ENCODE measurements at regions not wholly inside any gene's neighbourhood (a gene's known extent, or its start where the extent isn't known, plus 50 kb on each side); places are given as distances from the start of the nearest gene placed in this dataset.
A peak's percentile ranks its signal among the peaks of the same experiment; 100 is the strongest.
"Not testable (repeated sequence)": the region's sequence is repeated elsewhere in the genome, so short reads cannot be mapped to it uniquely, and the experiment has no call there.

DNA sequence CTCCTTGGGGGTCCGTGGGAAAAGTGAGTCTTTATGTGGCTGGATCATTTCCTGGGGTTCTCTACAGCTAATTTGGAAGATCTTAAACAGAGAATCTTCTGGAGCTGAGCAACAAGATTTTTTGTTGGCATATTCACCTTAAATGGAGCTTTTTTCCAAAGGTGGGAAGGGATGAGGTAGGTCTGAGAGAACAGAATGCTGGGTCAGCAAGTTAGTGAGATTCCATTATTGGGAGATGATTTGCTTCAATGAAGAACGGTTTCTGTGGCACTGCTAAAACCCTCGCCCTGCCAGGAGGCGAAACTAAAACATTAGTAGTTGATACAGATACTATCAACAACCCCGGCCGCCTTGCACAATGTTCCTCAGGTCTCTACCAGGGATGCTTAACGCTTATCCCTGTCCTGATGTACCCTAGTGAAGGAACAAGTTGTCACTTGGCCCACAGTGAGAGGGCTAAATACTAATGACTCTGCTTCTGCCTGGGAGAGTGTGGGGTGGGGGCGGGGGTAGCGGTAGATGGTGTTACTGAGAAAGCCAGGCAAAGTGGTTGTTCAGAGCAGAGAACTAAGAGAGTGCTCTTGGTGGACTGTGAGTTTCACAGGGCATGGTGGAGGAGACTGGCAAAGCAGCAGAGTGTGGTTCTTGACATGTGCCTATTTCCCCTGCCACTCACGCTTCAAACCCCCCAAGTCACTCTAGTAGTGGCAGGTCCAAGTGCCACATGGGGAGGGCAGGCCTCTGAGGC is 63.7 kb upstream of the CYP2D6 start:
- no peak for DNase-seq (ENCODE audit: low spot score)
- H3K4me3 Mint-ChIP-seq (ENCODE audit: low read depth) = no peak overlapping the region
- H3K4me1 Mint-ChIP-seq (ENCODE audit: low read depth) = peaks cover 31% of the 10 kb centered on the region
- H3K27ac Mint-ChIP-seq = no peak overlapping the region
- intact Hi-C loops (cut with micrococcal nuclease) = no loop called here
- H3K36me3 Mint-ChIP-seq (ENCODE audit: low read depth) = peaks cover 6% of the 10 kb centered on the region
- no peaks in the 10 kb centered on the region for H3K9me3 Mint-ChIP-seq
- H3K27me3 Mint-ChIP-seq (ENCODE audit: low read depth) = no peaks in the 10 kb centered on the region

DNA sequence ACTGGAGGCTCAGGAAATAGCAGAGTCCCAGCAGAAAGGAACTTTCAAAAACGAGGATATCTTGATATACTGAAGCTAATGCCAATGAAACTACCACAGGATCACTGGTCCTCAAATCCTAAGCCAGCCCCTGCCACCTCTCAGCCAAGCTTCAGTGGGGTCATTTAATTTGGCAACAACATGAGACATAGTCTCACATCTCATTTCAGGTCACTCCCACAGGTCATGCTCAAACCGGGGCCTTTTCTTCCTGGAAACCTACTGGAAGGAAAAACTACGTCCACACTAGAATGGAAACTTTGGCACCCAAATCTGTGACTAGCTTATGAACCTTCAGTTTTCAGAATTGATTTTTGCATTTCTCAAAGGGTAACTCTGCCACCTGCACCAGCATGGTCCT is 61.9 kb upstream of the CYP2D6 start:
- H3K9me3 Mint-ChIP-seq = no peaks in the 10 kb centered on the region
- no peaks in the 10 kb centered on the region for H3K27me3 Mint-ChIP-seq (ENCODE audit: low read depth)
- H3K27ac Mint-ChIP-seq = no peak overlapping the region
- H3K36me3 Mint-ChIP-seq (ENCODE audit: low read depth) = peaks cover 19% of the 10 kb centered on the region
- intact Hi-C loops (cut with micrococcal nuclease) = no loop called here
- H3K4me1 Mint-ChIP-seq (ENCODE audit: low read depth) = peaks cover 43% of the 10 kb centered on the region
- no peak for DNase-seq (ENCODE audit: low spot score)
- H3K4me3 Mint-ChIP-seq (ENCODE audit: low read depth) = no peak overlapping the region

DNA sequence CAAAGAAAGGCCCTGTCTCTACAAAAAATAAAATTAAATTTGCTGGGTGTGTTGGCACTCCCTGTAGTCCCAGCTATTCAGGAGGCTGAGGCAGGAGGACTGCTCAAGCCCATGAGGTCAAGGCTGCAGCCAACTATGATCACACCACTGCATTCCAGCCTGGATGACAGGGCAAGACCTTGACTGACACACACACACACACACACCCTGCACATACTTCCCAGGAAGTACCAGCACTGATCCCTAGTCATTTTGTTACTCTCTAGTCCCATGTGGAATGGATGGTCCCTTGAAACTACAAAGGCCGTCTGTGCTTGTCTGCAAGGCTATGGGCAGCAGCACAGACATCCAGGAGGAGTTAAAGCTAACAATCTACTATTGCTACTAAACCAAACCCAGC is 59.7 kb upstream of the CYP2D6 start:
- DNase-seq (ENCODE audit: low spot score) = no peak
- Mint-ChIP-seq H3K27ac (no peak overlapping the region), H3K4me3 (ENCODE audit: low read depth) (no peak overlapping the region), H3K27me3 (ENCODE audit: low read depth) (no peaks in the 10 kb centered on the region), H3K36me3 (ENCODE audit: low read depth) (peaks cover 23% of the 10 kb centered on the region), H3K9me3 (no peaks in the 10 kb centered on the region), H3K4me1 (ENCODE audit: low read depth) (peaks cover 49% of the 10 kb centered on the region)
- intact Hi-C loops (cut with micrococcal nuclease) = no loop called here

DNA sequence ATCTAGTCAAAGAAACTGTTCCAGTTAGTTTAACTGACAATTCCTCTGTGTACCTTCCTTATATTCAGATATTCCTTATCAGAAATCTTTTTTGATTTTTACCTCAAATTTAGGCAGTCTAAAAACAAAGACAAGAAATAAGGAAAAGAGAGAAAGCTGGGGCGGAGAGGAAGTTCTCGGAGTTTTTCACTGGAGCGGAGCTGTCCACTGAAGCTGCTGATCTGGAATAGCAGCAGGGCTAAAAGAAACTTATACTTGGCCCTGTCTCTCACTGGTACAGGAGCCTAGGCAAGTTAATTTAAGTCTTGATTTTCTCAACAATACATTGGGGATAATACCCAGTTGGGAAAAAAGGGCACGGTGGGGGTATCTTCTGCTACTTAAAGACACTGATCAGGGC is 59.2 kb upstream of the CYP2D6 start:
- Mint-ChIP-seq H3K4me1 (ENCODE audit: low read depth) (peaks cover 48% of the 10 kb centered on the region), H3K4me3 (ENCODE audit: low read depth) (no peak overlapping the region), H3K27me3 (ENCODE audit: low read depth) (no peaks in the 10 kb centered on the region), H3K27ac (no peak overlapping the region), H3K9me3 (no peaks in the 10 kb centered on the region), H3K36me3 (ENCODE audit: low read depth) (peaks cover 23% of the 10 kb centered on the region)
- intact Hi-C loops (cut with micrococcal nuclease) = no loop called here
- DNase-seq (ENCODE audit: low spot score) = no peak

DNA sequence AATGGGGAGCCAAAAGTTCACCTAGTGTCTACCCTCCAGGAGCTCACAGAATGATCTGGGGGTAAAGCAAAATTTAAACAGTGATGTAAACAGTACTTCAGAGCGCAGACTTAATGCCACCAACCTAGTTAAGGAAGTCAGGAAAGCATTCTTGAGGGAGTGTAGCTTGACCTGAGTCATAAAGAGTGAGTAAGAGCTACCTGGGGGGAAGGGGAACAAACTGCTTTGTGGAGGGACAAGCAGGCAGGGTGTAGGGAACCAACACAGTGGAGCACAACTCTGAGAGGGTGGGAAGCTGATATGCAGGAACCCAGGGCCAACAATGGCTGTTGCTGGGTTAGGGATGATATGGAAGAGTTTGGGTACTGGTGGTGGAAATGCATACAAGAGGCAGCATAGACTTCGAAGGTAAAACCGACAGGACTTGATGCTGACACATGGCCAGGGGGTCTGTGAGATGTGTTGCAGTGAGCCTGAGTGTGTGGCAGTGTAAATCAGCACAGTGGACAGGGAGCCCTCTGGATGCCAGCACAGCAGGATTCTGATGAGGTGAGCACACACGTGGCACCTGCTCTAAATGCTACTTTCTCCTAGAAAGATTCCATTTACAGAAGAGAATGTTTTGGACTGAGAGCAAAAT is 58.3 kb upstream of the CYP2D6 start:
- Mint-ChIP-seq H3K4me1 (ENCODE audit: low read depth) (peaks cover 45% of the 10 kb centered on the region), H3K27ac (peak overlapping the region; percentile 4), H3K27me3 (ENCODE audit: low read depth) (no peaks in the 10 kb centered on the region), H3K4me3 (ENCODE audit: low read depth) (no peak overlapping the region), H3K9me3 (no peaks in the 10 kb centered on the region), H3K36me3 (ENCODE audit: low read depth) (peaks cover 23% of the 10 kb centered on the region)
- intact Hi-C loops (cut with micrococcal nuclease) = no loop called here
- no peak for DNase-seq (ENCODE audit: low spot score)

DNA sequence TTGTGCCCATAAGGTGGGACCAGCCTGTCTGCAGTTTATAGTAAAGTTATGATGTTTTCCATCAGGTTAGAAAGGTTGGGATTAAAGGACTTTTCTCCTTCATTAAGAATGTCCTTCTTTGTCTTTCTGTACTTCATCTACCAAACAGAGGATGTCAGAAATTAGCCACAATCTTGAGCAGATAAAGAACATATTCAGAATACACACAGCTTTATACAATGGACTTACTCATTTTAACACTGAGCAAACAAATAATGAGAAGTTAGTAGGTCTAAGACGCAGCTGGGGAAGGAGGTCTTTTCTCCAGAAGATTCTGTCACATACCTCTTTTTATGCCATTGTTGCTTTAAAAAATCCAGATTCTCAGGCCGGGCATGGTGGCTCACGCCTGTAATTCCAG is 57.0 kb upstream of the CYP2D6 start:
- DNase-seq (ENCODE audit: low spot score) = no peak
- Mint-ChIP-seq H3K36me3 (ENCODE audit: low read depth) (peaks cover 18% of the 10 kb centered on the region), H3K27ac (no peak overlapping the region), H3K27me3 (ENCODE audit: low read depth) (no peaks in the 10 kb centered on the region), H3K4me1 (ENCODE audit: low read depth) (peaks cover 47% of the 10 kb centered on the region), H3K4me3 (ENCODE audit: low read depth) (no peak overlapping the region), H3K9me3 (no peaks in the 10 kb centered on the region)
- intact Hi-C loops (cut with micrococcal nuclease) = no loop called here

DNA sequence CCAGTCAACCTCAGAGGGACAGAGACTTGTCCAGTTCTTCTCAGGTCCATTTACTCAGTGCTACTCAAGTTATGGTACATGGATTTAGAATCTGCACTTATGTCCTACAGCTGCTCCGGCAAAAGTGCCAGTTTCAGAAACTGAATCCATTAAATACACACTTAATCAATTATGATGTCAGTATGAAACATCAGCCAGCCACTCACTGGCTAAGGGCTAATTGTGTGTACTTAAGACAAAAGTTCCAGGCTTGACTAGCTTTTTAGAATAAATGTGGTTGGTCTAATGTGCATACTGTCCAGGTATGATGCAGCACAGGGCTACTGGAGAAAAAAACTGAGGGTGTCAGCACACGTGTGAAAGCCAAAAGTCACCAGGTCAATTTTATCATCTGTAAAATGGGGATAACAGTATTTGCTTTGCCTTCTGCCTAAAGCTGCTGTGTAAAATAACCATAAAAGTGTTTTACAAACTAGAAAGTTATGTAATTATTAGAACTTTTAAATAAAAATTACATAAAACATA is 55.4 kb upstream of the CYP2D6 start:
- no peak overlapping the region for H3K4me3 Mint-ChIP-seq (ENCODE audit: low read depth)
- DNase-seq (ENCODE audit: low spot score) = no peak
- no peak overlapping the region for H3K27ac Mint-ChIP-seq
- intact Hi-C loops (cut with micrococcal nuclease) = no loop called here
- H3K27me3 Mint-ChIP-seq (ENCODE audit: low read depth) = no peaks in the 10 kb centered on the region
- no peaks in the 10 kb centered on the region for H3K9me3 Mint-ChIP-seq
- peaks cover 54% of the 10 kb centered on the region for H3K4me1 Mint-ChIP-seq (ENCODE audit: low read depth)
- peaks cover 18% of the 10 kb centered on the region for H3K36me3 Mint-ChIP-seq (ENCODE audit: low read depth)

DNA sequence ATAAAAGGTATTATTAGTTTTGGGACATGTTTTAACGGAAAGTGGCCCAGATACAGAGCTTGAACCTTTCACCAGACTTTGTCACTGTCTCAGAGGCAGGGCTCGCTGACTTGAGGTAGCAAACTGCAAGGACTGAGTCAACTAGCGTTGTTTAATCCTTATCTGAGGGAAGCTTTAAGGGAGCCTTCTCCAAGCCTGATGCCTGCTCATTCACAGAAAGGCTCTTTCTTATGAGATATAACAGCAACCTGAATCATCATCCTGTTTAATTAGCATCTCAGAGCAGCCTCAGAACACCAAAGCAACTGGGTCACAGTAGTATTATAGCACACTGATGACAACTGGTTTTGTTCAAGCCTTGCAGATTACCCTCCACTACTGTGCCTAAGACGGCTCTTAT is 54.2 kb upstream of the CYP2D6 start:
- H3K36me3 Mint-ChIP-seq (ENCODE audit: low read depth) = peaks cover 18% of the 10 kb centered on the region
- intact Hi-C loops (cut with micrococcal nuclease) = no loop called here
- no peak overlapping the region for H3K4me3 Mint-ChIP-seq (ENCODE audit: low read depth)
- no peak overlapping the region for H3K27ac Mint-ChIP-seq
- peaks cover 62% of the 10 kb centered on the region for H3K4me1 Mint-ChIP-seq (ENCODE audit: low read depth)
- no peaks in the 10 kb centered on the region for H3K27me3 Mint-ChIP-seq (ENCODE audit: low read depth)
- no peak for DNase-seq (ENCODE audit: low spot score)
- H3K9me3 Mint-ChIP-seq = no peaks in the 10 kb centered on the region

DNA sequence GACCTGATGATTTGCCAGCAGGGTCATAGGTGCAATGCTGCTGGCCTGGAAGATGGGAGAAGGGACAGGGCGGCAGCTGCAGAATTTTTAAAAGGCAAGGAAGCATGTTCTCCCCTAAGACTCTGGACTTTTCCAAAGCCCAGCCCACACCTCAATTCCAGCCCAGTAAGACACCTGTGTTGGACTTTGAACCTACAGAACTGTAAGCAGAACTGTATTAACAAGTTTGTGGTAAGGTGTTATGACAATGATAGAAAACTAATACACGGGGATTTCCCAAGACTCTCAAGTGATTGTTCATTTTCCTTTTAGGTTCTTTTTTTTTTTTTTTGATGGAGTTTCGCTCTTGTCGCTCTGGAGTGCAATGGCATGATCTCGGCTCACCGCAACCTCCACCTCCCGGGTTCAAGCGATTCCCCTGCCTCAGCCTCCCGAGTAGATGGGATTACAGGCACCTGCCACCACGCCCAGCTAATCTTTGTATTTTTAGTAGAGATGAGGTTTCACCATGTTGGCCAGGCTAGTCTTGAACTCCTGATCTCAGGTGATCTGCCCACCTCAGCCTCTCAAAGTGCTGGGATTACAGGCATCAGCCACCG is 53.0 kb upstream of the CYP2D6 start:
- DNase-seq (ENCODE audit: low spot score); H3K4me3 Mint-ChIP-seq (ENCODE audit: low read depth); H3K9me3 Mint-ChIP-seq; H3K27me3 Mint-ChIP-seq (ENCODE audit: low read depth); intact Hi-C loops (cut with micrococcal nuclease): not testable (repeated sequence)
- H3K36me3 Mint-ChIP-seq (ENCODE audit: low read depth) = peaks cover 18% of the 10 kb centered on the region
- H3K27ac Mint-ChIP-seq = peak overlapping the region; percentile 42
- H3K4me1 Mint-ChIP-seq (ENCODE audit: low read depth) = peaks cover 66% of the 10 kb centered on the region

DNA sequence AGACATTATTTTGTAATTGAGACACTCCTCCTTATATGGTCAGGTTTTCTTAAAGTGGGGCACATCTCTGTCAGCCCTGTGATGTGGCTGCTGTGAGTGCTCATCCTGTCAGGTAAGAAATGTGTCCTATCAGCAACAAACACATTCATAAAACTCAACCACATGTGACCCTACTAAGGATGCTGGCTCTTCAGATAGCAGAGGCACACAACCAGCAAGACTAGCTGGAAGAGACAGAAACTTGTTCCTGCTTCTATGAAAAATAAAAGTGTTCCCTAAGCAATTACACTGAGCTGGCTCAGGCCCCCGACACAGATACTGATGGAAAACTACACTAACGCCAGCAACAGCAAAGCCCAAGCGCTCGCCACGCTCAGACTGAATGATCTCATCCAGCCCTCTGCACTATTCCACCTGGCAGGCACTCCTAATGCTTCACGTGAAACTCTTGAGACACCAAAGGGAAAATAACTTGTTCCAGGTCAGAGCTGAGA is 49.8 kb upstream of the CYP2D6 start:
- peak; percentile 22 for DNase-seq (ENCODE audit: low spot score)
- Mint-ChIP-seq H3K27ac (peak overlapping the region; percentile 30), H3K9me3 (no peaks in the 10 kb centered on the region), H3K36me3 (ENCODE audit: low read depth) (peaks cover 33% of the 10 kb centered on the region), H3K4me1 (ENCODE audit: low read depth) (peaks cover 64% of the 10 kb centered on the region), H3K27me3 (ENCODE audit: low read depth) (no peaks in the 10 kb centered on the region), H3K4me3 (ENCODE audit: low read depth) (no peak overlapping the region)
- intact Hi-C loops (cut with micrococcal nuclease) = no loop called here
